ENCODE measurements at regions not wholly inside any gene's neighbourhood (a gene's known extent, or its start where the extent isn't known, plus 50 kb on each side); places are given as distances from the start of the nearest gene placed in this dataset.
A peak's percentile ranks its signal among the peaks of the same experiment; 100 is the strongest.
"Not testable (repeated sequence)": the region's sequence is repeated elsewhere in the genome, so short reads cannot be mapped to it uniquely, and the experiment has no call there.

- DNase-seq (ENCODE audit: low read depth in 3 of 3, low spot score in 1 of 3): no peak
These were observed 211.1 kb downstream of the ZNF365 start for GRCh38 chr10:62585211-62585775.

- no peak for DNase-seq (ENCODE audit: low read depth in 3 of 3, low spot score in 1 of 3)
These were observed 212.8 kb downstream of the ZNF365 start for GRCh38 chr10:62587011-62587410.

- no peak for DNase-seq (ENCODE audit: low read depth in 3 of 3, low spot score in 1 of 3)
These were observed 213.9 kb downstream of the ZNF365 start for GRCh38 chr10:62588116-62588515.

GRCh38 chr10:62589689-62590088, 214.8 kb upstream of the ADO start:
- no peak for DNase-seq (ENCODE audit: low read depth in 3 of 3, low spot score in 1 of 3)

- DNase-seq (ENCODE audit: low read depth in 3 of 3, low spot score in 1 of 3): no peak
These were observed 214.2 kb upstream of the ADO start for GRCh38 chr10:62590306-62590705.

GRCh38 chr10:62594093-62594520, 210.4 kb upstream of the ADO start:
- peak in 1 of 3 donors; percentile 43 for DNase-seq (ENCODE audit: low read depth in 3 of 3, low spot score in 1 of 3)

- DNase-seq (ENCODE audit: low read depth in 3 of 3, low spot score in 1 of 3): no peak
These were observed 207.3 kb upstream of the ADO start for GRCh38 chr10:62597226-62597625.

- DNase-seq (ENCODE audit: low read depth in 3 of 3, low spot score in 1 of 3): no peak
These were observed 205.4 kb upstream of the ADO start for GRCh38 chr10:62599161-62599560.

GRCh38 chr10:62606551-62606950, 198.0 kb upstream of the ADO start:
- not testable (repeated sequence) for DNase-seq (ENCODE audit: low read depth in 3 of 3, low spot score in 1 of 3)

GRCh38 chr10:62608189-62608875, 196.2 kb upstream of the ADO start:
- not testable (repeated sequence) for DNase-seq (ENCODE audit: low read depth in 3 of 3, low spot score in 1 of 3)

GRCh38 chr10:62610649-62611229, 193.8 kb upstream of the ADO start:
- DNase-seq (ENCODE audit: low read depth in 3 of 3, low spot score in 1 of 3): peak; percentile 47 to 59 (median 49)

GRCh38 chr10:62613424-62613823, 191.1 kb upstream of the ADO start:
- no peak for DNase-seq (ENCODE audit: low read depth in 3 of 3, low spot score in 1 of 3)

- DNase-seq (ENCODE audit: low read depth in 3 of 3, low spot score in 1 of 3): no peak
These were observed 190.7 kb upstream of the ADO start for GRCh38 chr10:62613859-62614258.

- no peak for DNase-seq (ENCODE audit: low read depth in 3 of 3, low spot score in 1 of 3)
These were observed 189.9 kb upstream of the ADO start for GRCh38 chr10:62614389-62615157.

GRCh38 chr10:62616885-62617590, 187.5 kb upstream of the ADO start:
- no peak for DNase-seq (ENCODE audit: low read depth in 3 of 3, low spot score in 1 of 3)

GRCh38 chr10:62617652-62618051, 186.9 kb upstream of the ADO start:
- no peak for DNase-seq (ENCODE audit: low read depth in 3 of 3, low spot score in 1 of 3)

- DNase-seq (ENCODE audit: low read depth in 3 of 3, low spot score in 1 of 3): no peak
These were observed 186.5 kb upstream of the ADO start for GRCh38 chr10:62618054-62618453.

- DNase-seq (ENCODE audit: low read depth in 3 of 3, low spot score in 1 of 3): no peak
These were observed 185.7 kb upstream of the ADO start for GRCh38 chr10:62618576-62619412.

GRCh38 chr10:62619413-62619738, 185.1 kb upstream of the ADO start:
- no peak for DNase-seq (ENCODE audit: low read depth in 3 of 3, low spot score in 1 of 3)

- no peak for DNase-seq (ENCODE audit: low read depth in 3 of 3, low spot score in 1 of 3)
These were observed 184.0 kb upstream of the ADO start for GRCh38 chr10:62620491-62620890.

GRCh38 chr10:62623223-62623622, 181.3 kb upstream of the ADO start:
- no peak for DNase-seq (ENCODE audit: low read depth in 3 of 3, low spot score in 1 of 3)

All from stimulated activated CD4-positive, alpha-beta T cell treated with anti-CD3 and anti-CD28 coated beads, TNF-alpha, amount 100 ng/mL, for 1 hour (primary cell).